Right renal pelvis (tissue), 4 donors: ENCODE measurements at regions not wholly inside any gene's neighbourhood (a gene's known extent, or its start where the extent isn't known, plus 50 kb on each side); places are given as distances from the start of the nearest gene placed in this dataset.
"Not testable (repeated sequence)": the region's sequence is repeated elsewhere in the genome, so short reads cannot be mapped to it uniquely, and the experiment has no call there.

Experiments used
- DNase-seq, 4 donors: peaks; one replicate each; pipeline ENCODE4 v3.0.0-alpha.2; 2013; ENCODE audit warnings: low read depth in 4 of 4, low spot score in 3 of 4, missing footprints in 1 of 4

GRCh38 chr20:26373066-26373465 lies 676.4 kb upstream of the ZNF337 start:
- DNase-seq = not testable (repeated sequence)

DNA sequence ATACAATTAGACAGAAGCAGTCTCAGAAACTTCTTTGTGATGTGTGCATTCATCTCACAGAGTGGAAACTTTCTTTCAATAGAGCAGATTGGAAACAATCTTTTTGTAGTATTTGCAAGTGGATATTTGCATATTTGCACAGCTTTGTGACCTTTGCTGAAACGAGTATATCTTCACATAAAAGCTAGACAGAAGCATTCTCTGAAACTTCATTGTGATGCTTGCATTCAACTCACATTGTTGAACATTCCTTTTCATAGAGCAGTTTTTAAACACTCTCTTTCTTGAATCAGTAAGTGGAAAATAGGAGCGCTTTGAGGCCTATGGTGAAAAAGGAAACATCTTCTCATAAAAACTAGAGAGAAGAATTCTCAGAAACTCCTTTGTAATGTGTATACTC lies 657.9 kb upstream of the ZNF337 start:
- no peak for DNase-seq

GRCh38 chr20:26347396-26347795 lies 650.7 kb upstream of the ZNF337 start:
- DNase-seq = no peak

GRCh38 chr20:26340460-26341065 lies 643.9 kb upstream of the ZNF337 start:
- not testable (repeated sequence) for DNase-seq

DNA sequence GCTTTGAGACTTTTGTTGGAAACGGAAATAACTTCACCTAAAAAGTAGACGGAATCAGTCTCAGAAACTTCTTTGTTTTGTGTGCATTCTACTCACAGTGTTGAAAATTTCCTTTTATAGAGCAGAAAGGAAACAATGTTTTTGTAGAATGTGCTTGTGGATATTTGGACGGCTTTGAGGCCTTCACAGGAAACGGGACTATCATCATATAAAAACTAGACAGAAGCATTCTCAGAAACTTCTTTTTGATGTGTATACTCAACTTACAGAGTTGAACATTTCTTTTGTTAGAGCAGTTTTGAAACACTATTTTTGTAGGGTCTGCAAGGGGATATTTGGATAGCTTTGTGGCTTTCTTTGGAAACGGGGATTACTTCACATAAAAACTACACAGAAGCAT lies 627.5 kb upstream of the ZNF337 start:
- no peak for DNase-seq

DNA sequence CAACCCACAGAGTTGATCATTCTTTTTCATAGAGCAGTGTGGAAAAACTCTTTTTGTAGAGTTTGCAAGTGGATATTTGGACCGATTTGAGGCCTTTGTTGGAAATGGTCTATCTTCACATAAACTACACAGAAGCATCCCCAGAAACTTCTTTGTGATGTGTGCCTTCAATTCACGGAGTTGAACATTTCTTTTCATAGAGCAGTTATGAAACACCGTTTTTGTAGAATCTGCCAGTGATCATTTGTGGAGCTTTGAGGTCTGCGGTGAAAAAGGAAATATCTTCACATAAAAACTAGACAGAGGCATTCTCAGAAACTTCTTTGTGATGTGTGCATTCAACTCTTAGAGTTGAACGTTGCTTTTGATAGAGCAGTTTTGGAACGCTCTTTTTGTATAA lies 618.4 kb upstream of the ZNF337 start:
- no peak for DNase-seq

DNA sequence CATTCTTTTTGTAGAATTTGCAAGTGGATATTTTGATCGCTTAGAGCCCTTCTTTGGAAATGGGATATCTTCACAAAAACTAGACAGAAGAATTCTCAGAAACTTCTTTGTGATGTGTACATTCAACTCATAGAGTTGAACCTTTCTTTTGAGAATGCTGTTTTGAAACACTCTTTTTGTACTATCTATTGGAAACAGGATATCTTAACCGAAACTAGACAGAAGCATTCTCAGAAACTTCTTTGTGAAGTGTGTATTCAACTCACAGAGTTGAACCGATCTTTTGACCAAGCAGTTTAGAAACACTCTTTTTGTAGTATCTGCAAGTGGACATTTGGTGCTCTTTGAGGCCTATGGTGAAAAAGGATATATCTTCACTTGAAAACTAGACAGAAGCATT lies 613.1 kb upstream of the ZNF337 start:
- not testable (repeated sequence) for DNase-seq

- no peak for DNase-seq
Measured at GRCh38 chr20:26308961-26309360, 612.3 kb upstream of the ZNF337 start.

DNA sequence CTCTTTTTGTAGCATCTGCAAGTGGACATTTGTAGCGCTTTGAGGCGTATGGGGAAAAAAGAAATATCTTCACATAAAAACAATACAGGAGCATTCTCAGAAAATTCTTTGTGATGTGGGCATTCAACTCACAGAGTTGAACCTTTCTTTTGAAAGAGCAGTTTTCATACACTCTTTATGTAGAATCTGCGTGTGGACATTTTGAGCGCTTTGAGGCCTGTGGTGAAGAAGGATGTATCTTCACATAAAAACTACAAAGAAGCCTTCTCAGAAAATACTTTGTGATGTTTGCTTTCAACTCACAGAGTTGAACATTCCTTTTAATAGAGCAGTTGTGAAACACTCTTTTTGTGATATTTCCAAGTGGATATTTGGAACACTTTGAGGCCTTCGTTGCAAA lies 598.4 kb upstream of the ZNF337 start:
- no peak for DNase-seq

DNA sequence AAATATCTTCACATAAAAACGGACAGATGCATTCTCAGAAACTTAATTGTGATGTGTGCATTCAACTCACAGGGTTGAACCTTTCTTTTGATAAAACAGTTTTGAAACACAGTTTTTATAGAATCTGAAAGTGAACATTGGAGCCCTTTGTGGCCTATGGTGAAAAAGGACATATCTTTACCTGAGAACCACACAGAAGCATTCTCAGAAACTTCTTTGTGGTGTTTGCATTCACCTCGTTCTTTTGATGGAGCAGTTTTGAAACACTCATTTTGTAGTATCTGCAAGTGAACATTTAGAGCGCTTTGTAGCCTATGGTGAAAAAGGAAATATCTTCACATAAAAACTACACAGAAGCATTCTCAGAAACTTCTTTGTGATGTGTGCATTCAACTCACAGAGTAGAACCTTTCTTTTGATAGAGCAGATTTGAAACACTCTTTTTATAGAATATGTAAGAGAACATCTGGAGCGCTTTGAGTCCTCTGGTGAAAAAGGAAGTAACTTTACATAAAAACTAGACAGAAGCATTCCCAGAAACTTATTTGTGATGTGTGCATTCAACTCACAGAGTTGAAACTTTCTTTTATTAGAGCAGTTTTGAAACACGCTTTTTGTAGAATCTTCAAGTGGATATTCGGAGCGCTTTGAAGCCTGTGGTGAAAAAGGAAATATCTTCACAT lies 591.9 kb upstream of the ZNF337 start:
- DNase-seq = not testable (repeated sequence)

DNA sequence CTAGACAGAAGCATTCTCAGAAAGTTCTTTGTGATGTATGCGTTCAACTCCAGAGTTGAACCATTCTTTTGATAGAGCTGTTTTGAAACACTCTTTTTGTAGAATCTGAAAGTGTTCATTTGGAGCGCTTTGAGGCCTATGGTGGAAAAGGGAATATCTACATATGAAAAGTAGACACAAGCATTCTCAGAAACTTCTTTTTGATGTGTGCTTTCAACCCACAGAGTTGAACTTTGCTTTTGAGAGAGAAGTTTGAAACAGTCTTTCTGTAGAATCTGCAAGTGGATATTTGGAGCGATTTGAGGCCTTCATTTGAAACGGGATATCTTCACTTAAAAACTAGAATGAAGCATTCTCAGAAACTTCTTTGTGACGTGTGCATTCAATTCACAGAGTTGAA lies 582.6 kb upstream of the ZNF337 start:
- DNase-seq = no peak

- no peak for DNase-seq
Measured at GRCh38 chr20:26277339-26277738, 580.7 kb upstream of the ZNF337 start.

DNA sequence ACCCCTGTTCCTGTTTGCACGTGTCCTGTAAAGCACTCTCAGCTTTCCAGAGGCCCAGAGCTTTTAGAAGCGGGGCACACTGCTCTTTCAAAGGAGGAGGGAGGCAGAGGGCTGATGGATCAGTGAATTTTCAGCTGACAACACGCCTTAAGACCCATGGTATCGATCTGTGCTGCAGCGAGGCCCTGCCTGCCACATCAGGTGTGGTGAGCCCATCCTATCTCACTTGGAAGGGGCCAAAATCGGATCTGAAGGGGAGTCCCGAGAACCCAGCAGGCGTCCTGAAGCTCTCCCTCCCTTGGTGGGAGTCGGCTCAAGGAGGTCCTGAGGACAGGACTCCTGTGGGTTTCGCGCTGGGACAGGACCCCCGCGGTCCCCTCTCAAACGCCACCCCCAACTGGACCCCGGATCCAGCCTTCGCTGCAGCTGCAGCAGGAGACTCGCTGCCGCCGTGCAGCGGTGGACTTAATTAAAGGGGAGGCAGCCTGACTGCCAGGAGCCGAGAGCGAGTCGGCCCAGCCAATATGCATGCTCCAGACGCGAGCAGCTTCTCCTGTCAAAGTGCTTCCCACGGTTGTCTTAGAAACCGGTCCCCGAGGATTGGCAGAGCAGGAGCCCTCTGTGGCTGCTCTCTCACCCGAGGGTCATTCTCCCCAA lies 580.0 kb upstream of the ZNF337 start:
- no peak for DNase-seq

GRCh38 chr20:26268762-26269161 lies 572.1 kb upstream of the ZNF337 start:
- not testable (repeated sequence) for DNase-seq

DNA sequence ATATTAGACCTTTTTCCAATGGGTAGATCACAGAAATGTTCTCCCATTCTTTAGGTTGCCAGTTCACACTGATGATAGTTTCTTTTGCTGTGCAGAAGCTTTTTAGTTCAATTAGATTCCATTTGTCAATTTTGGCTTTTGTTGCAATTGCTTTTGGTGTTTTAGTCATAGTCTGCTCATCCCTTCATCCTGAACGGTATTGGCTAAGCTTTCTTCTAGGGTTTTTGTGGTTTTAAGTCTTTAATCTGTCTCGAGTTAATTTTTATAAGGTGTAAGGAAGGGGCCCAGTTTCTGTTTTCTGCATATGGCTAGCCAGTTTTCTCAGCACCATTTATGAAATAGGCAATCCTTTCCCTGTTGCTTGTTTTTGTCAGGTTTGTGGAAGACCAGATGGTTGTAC lies 564.3 kb upstream of the ZNF337 start:
- DNase-seq = not testable (repeated sequence)

GRCh38 chr20:26252311-26252975 lies 555.8 kb upstream of the ZNF337 start:
- DNase-seq = not testable (repeated sequence)

- not testable (repeated sequence) for DNase-seq
Measured at GRCh38 chr20:26251376-26251775, 554.7 kb upstream of the ZNF337 start.

DNA sequence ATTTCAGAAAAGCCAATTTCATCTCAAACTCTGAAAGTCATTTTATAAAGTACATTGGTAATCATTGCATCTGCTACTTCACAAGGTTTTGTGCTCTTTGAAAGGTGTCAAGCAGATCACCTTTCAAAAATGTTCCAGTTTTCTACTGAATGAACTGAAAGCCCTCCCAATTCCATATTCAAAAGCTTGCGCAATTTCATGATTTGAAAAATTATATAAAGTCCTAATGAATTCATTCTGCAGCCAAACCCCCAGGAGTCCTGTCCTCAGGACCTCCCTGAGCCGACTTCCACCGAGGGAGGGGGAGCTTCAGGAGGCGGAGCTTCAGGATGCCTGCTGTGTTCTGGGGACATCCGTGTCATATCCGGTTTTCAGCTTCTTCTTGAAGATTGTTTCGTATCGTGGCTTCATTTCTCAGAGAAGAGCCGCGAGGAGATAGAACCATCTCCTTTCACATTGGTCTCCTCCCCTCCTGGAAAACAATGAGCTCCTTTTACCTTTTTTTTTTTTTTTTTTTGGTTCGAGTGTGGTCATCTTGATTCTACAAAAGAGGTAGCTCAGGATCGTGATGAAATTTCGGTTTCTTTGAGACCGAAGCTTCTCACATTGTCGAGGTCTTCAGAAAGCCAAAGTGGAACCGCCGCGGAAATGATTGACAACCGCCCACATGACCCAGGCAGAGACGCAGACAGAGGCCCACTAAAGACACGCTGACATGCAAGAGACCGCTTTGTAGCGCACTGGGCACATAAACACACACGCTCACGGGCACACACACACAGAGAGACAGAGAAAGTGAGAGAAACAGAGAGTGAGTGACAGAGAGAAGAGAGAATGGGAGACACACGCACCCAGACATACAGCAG lies 553.8 kb upstream of the ZNF337 start:
- DNase-seq = not testable (repeated sequence)

DNA sequence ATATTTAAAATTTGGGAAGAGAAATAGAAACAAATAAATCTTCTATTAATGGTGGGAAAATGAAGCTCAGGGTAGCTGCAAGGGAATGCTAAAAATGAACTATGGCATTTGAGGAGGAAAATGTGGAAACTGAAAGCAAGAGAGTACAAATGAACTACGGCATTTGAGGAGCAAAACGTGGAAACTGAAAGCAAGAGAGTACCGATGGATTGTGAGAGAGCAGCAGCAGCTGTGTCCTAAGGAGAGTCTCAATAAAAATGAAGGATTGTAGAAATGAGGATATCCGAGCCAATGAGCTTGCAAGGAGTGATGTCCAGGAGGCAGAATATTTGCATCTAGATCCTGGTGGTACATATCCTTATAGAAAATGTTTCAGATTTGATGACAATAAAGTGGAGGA lies 547.1 kb upstream of the ZNF337 start:
- DNase-seq = no peak

- DNase-seq = not testable (repeated sequence)
Measured at GRCh38 chr20:26220609-26221008, 524.0 kb upstream of the ZNF337 start.
